ENCODE measurements at regions not wholly inside any gene's neighbourhood (a gene's known extent, or its start where the extent isn't known, plus 50 kb on each side); places are given as distances from the start of the nearest gene placed in this dataset.

GRCh38 chr1:25096307-25097150 is 135.8 kb downstream of the SYF2 start:
- peaks cover 56 to 89% (median 82%) of the 10 kb centered on the region in 4 donors for H3K4me1 Mint-ChIP-seq
- no peak for DNase-seq
- H3K4me3 Mint-ChIP-seq: peak overlapping the region in 9 of 10 donors; percentile 7 to 87 (median 68)
- POLR2A ChIA-PET: interaction anchor here (1.5 kb wide), 2 partner anchors 166 to 169 kb away, joined by 6 to 10 read pairs; partner anchors contain the start of gene RUNX3
- H3K36me3 Mint-ChIP-seq: no peaks in the 10 kb centered on the region
- no peak for ATAC-seq
- peak overlapping the region; percentile 81 to 97 (median 93) for H3K27ac Mint-ChIP-seq
- H3K27me3 Mint-ChIP-seq: peaks cover 0 to 3% (median 0%) of the 10 kb centered on the region in 5 donors
- peaks cover 0 to 1% (median 0%) of the 10 kb centered on the region in 9 donors for H3K9me3 Mint-ChIP-seq

DNA sequence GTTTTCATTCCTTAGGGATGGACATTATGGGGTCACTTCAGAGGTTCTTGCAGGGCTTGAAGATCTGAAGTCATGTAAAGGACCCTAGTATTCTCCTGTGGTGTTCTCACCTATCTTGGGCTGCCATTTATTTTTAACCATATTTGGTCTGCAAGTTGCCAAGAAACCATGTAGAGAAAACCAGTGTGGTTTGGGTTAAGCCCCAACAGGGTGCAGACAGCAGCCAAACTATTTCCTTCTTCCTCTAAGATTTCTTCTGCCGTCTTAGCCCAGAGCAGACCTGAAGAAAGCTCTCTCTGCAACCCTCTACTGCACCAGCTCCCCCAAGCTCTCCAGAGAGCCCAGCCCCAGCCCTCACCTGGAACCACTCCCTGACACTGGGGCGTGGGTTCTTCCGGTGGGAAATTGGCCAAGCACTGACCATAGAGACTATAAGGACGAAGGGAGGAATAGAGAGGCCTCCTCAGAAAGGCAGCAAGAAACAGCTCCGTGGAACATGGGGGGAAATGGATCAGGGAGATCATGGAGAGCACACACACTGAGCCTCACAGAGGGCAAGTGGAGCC is 136.6 kb downstream of the SYF2 start:
- H3K36me3 Mint-ChIP-seq: no peaks in the 10 kb centered on the region
- DNase-seq (peak in 4 of 10 donors; percentile 21 to 61 (median 51)), ATAC-seq (peak; percentile 64 to 71)
- peak overlapping the region; percentile 82 to 97 (median 93) for H3K27ac Mint-ChIP-seq
- H3K4me1 Mint-ChIP-seq: peaks cover 50 to 84% (median 74%) of the 10 kb centered on the region in 4 donors
- POLR2A ChIA-PET: interaction anchor here (1.5 kb wide), 2 partner anchors 166 to 169 kb away, joined by 6 to 10 read pairs; partner anchors contain the start of gene RUNX3
- peak overlapping the region; percentile 48 to 87 (median 72) for H3K4me3 Mint-ChIP-seq
- peaks cover 0 to 3% (median 0%) of the 10 kb centered on the region in 5 donors for H3K27me3 Mint-ChIP-seq
- H3K9me3 Mint-ChIP-seq: peaks cover 0 to 1% (median 0%) of the 10 kb centered on the region in 9 donors

GRCh38 chr1:25094995-25095394 is 137.3 kb downstream of the SYF2 start:
- no peaks in the 10 kb centered on the region for H3K36me3 Mint-ChIP-seq
- DNase-seq (no peak), ATAC-seq (no peak)
- peak overlapping the region; percentile 82 to 97 (median 93) for H3K27ac Mint-ChIP-seq
- POLR2A ChIA-PET: interaction anchor here (1.0 to 1.1 kb wide), 2 partner anchors 130 to 247 kb away, joined by 3 read pairs; no protein-coding TSS in a partner anchor
- peaks cover 0 to 1% (median 0%) of the 10 kb centered on the region in 9 donors for H3K9me3 Mint-ChIP-seq
- H3K27me3 Mint-ChIP-seq: peaks cover 0 to 3% (median 0%) of the 10 kb centered on the region in 5 donors
- H3K4me1 Mint-ChIP-seq: peaks cover 47 to 77% (median 67%) of the 10 kb centered on the region in 4 donors
- peak overlapping the region in 9 of 10 donors; percentile 43 to 87 (median 75) for H3K4me3 Mint-ChIP-seq

DNA sequence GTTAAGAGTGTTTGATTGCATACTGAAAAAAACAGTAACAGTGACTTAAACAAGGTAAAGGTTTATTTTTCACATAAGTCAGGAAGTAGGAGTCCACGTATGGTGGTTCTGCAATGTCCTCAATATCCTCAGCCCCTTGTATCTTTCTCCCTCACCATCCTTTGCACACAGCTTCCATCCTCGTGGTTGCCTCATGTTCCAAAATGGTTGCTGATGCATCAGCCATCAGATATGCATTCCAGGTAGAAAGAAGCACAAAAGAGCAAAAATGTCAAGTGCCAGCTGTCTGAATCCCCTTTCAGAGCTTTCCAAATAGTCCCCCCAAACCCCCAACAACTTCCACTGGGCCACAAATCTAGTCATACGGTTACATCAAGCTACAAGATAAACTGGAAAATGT is 138.1 kb downstream of the SYF2 start:
- peak overlapping the region in 4 of 10 donors; percentile 4 to 68 (median 49) for H3K4me3 Mint-ChIP-seq

DNA sequence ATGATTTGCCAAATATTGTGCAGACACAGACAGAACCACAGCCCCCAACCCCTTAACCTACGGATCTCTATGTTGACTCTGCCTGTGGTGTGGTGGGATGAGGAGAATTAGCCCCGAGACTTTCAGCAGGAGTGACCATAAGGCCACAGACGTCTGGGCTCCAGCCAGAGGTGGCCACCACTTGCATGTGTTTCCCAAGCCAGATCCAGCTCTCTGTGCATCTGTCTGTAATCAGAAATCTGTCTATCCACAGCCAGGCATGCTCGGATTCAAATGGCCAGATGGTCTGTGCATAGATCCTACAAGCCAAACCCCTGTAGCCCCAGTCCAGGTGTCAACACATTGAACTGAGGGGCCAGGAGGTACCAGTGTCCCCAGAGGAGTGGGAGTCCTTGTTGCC is 140.6 kb downstream of the SYF2 start:
- peak overlapping the region in 1 of 10 donors; percentile 28 for H3K4me3 Mint-ChIP-seq

More for the DNA sequence above, 138.1 kb downstream of the SYF2 start:
- no peak for DNase-seq
- H3K4me1 Mint-ChIP-seq: peaks cover 42 to 69% (median 63%) of the 10 kb centered on the region in 4 donors
- H3K9me3 Mint-ChIP-seq: peaks cover 0 to 1% (median 0%) of the 10 kb centered on the region in 9 donors
- no peak for ATAC-seq
- peaks cover 0 to 3% (median 0%) of the 10 kb centered on the region in 5 donors for H3K27me3 Mint-ChIP-seq
- H3K27ac Mint-ChIP-seq: peak overlapping the region in 6 of 10 donors; percentile 18 to 97 (median 71)
- POLR2A ChIA-PET: interaction anchor here (0.8 to 1.1 kb wide), 3 partner anchors 129 to 246 kb away, joined by 3 read pairs; no protein-coding TSS in a partner anchor
- H3K36me3 Mint-ChIP-seq: no peaks in the 10 kb centered on the region

GRCh38 chr1:25090707-25091422 is 141.4 kb downstream of the SYF2 start:
- H3K9me3 Mint-ChIP-seq: peaks cover 0 to 1% (median 0%) of the 10 kb centered on the region in 9 donors
- peak overlapping the region in 3 of 10 donors; percentile 49 to 83 (median 51) for H3K27ac Mint-ChIP-seq
- no peak for ATAC-seq

More for the DNA sequence above, 140.6 kb downstream of the SYF2 start:
- peak overlapping the region in 1 of 10 donors; percentile 34 for H3K27ac Mint-ChIP-seq
- POLR2A ChIA-PET: interaction anchor here (1.2 kb wide), 1 partner anchor 8 kb away, joined by 3 read pairs; no protein-coding TSS in a partner anchor
- peaks cover 0 to 1% (median 0%) of the 10 kb centered on the region in 9 donors for H3K9me3 Mint-ChIP-seq
- ATAC-seq (no peak), DNase-seq (no peak)
- H3K36me3 Mint-ChIP-seq: no peaks in the 10 kb centered on the region
- H3K27me3 Mint-ChIP-seq: peaks cover 0 to 3% (median 0%) of the 10 kb centered on the region in 5 donors
- H3K4me1 Mint-ChIP-seq: peaks cover 37 to 64% (median 52%) of the 10 kb centered on the region in 4 donors

GRCh38 chr1:25089772-25090171 is 142.5 kb downstream of the SYF2 start:
- DNase-seq (no peak), ATAC-seq (no peak)
- Mint-ChIP-seq H3K27ac (peak overlapping the region in 1 of 10 donors; percentile 80), H3K36me3 (no peaks in the 10 kb centered on the region), H3K4me1 (peaks cover 18 to 45% (median 34%) of the 10 kb centered on the region in 4 donors), H3K9me3 (peaks cover 0 to 1% (median 0%) of the 10 kb centered on the region in 9 donors), H3K4me3 (no peak overlapping the region), H3K27me3 (peaks cover 0 to under 1% (median 0%) of the 10 kb centered on the region in 5 donors)
- POLR2A ChIA-PET: interaction anchor here (0.6 kb wide), 1 partner anchor 349 kb away, joined by 4 read pairs; no protein-coding TSS in a partner anchor

More at GRCh38 chr1:25090707-25091422, 141.4 kb downstream of the SYF2 start:
- POLR2A ChIA-PET: interaction anchor here (1.2 kb wide), 1 partner anchor 9 kb away, joined by 3 read pairs; no protein-coding TSS in a partner anchor
- H3K4me1 Mint-ChIP-seq: peaks cover 29 to 56% (median 45%) of the 10 kb centered on the region in 4 donors
- H3K27me3 Mint-ChIP-seq: peaks cover 0 to 3% (median 0%) of the 10 kb centered on the region in 5 donors
- DNase-seq: no peak
- H3K4me3 Mint-ChIP-seq: peak overlapping the region in 1 of 10 donors; percentile 9
- no peaks in the 10 kb centered on the region for H3K36me3 Mint-ChIP-seq

- no peaks in the 10 kb centered on the region for H3K27me3 Mint-ChIP-seq
- peaks cover 10 to 39% (median 27%) of the 10 kb centered on the region in 4 donors for H3K4me1 Mint-ChIP-seq
- DNase-seq (no peak), ATAC-seq (no peak)
- H3K36me3 Mint-ChIP-seq: no peaks in the 10 kb centered on the region
- H3K9me3 Mint-ChIP-seq: peaks cover 0 to 1% (median 0%) of the 10 kb centered on the region in 9 donors
- H3K27ac Mint-ChIP-seq: peak overlapping the region in 3 of 10 donors; percentile 25 to 77 (median 71)
- POLR2A ChIA-PET: no interaction called here
- H3K4me3 Mint-ChIP-seq: no peak overlapping the region
These were observed 143.4 kb downstream of the SYF2 start for GRCh38 chr1:25088946-25089345.

GRCh38 chr1:25088180-25088701 is 144.1 kb downstream of the SYF2 start:
- Mint-ChIP-seq H3K9me3 (peaks cover 0 to under 1% (median 0%) of the 10 kb centered on the region in 9 donors), H3K36me3 (no peaks in the 10 kb centered on the region), H3K4me1 (peaks cover 4 to 33% (median 22%) of the 10 kb centered on the region in 4 donors), H3K4me3 (peak overlapping the region in 1 of 10 donors; percentile 22), H3K27ac (peak overlapping the region in 4 of 10 donors; percentile 60 to 83 (median 74)), H3K27me3 (no peaks in the 10 kb centered on the region)
- peak in 1 of 2 donors; percentile 44 for ATAC-seq
- POLR2A ChIA-PET: interaction anchor here (1.0 kb wide), 1 partner anchor 14 kb away, joined by 3 read pairs; no protein-coding TSS in a partner anchor
- DNase-seq: no peak

DNA sequence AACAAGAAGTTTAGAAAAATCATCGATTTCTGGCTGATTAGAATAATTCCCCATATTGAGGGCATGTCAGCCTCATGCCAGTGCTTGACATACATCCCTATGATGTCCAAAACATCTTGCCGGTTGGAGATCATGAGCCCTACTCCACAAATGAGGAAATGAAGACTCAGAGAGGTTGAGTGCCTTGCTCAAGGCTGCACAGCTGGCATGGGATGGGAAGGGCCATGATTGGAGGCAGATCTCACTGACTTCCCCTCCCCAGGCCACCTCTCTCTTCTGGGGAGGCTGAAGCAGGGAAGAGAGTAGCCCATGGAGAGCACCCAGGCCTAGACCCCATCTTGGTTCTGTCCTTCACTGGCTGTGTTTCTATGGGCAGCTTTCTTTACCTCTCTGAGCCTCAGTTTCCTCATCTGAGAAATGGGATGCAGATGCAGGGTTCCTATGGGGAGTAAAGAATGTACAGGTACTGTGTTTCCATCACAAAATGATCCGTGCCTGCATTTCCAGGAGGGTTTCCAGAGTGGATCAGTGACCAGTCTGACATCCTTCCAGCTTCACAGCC is 145.7 kb downstream of the SYF2 start:
- ATAC-seq: no peak
- Mint-ChIP-seq H3K27ac (peak overlapping the region in 3 of 10 donors; percentile 4 to 74 (median 16)), H3K4me1 (peaks cover 4 to 24% (median 20%) of the 10 kb centered on the region in 4 donors), H3K9me3 (no peaks in the 10 kb centered on the region), H3K27me3 (no peaks in the 10 kb centered on the region), H3K36me3 (no peaks in the 10 kb centered on the region), H3K4me3 (no peak overlapping the region)
- POLR2A ChIA-PET: no interaction called here
- no peak for DNase-seq

- ATAC-seq (no peak), DNase-seq (no peak)
- H3K4me3 Mint-ChIP-seq: no peak overlapping the region
- peaks cover 8 to 24% (median 20%) of the 10 kb centered on the region in 4 donors for H3K4me1 Mint-ChIP-seq
- peak overlapping the region in 1 of 10 donors; percentile 35 for H3K27ac Mint-ChIP-seq
- POLR2A ChIA-PET: no interaction called here
- H3K9me3 Mint-ChIP-seq: peaks cover 0 to 2% (median 0%) of the 10 kb centered on the region in 9 donors
- no peaks in the 10 kb centered on the region for H3K36me3 Mint-ChIP-seq
- no peaks in the 10 kb centered on the region for H3K27me3 Mint-ChIP-seq
These were observed 147.9 kb downstream of the SYF2 start for GRCh38 chr1:25084407-25084806.
